Ishikawa (cell line): ENCODE measurements at regions not wholly inside any gene's neighbourhood (a gene's known extent, or its start where the extent isn't known, plus 50 kb on each side); places are given as distances from the start of the nearest gene placed in this dataset.

Experiments
- CREB1 ChIP-seq: IDR thresholded peaks from 2 replicates; pipeline ENCODE4 v1.6.1; 2012; ENCODE audit warnings: low read depth
- MAX ChIP-seq: IDR thresholded peaks from 2 replicates; pipeline ENCODE4 v1.6.1; 2012
- NFIC ChIP-seq: IDR thresholded peaks from 2 replicates; pipeline ENCODE4 v1.6.1; 2012
- RAD21 ChIP-seq: IDR thresholded peaks from 2 replicates; pipeline ENCODE4 v1.6.1; 2012; ENCODE audit warnings: low read depth
- TAF1 ChIP-seq: IDR thresholded peaks from 2 replicates; pipeline ENCODE4 v1.6.1; 2012; ENCODE audit warnings: low read depth, mild to moderate bottlenecking

DNA sequence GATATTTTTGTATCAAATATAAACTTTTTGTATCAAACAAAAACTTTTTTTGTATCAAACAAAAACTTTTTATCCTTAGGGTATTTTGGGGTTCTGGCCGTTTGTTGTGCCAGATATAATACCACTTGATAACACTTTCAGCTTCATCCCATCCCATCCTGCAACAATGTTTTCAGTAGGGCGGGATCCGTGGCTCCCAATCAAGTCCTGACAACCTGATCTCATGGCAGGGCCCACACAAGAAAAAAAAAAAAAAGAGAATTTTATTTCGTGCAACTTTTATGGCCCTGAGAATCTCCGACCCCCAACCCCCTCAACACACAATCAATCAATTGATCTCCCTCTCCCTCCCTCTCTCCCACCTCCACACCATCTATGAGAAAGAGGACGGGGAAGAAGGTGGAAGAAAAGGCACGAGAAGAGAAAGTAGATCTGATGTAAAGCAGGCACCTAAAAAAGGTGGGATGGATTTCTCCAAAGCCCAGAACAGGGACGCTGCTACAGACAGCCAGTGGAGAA, 4749.6 kb upstream of the OR11H1 start:
- TF ChIP-seq NFIC (no peak), RAD21 (no peak), CREB1 (no peak), MAX (no peak), TAF1 (no peak)
